Adipocyte (in vitro differentiated cells): ENCODE measurements at regions not wholly inside any gene's neighbourhood (a gene's known extent, or its start where the extent isn't known, plus 50 kb on each side); places are given as distances from the start of the nearest gene placed in this dataset.

ENCODE experiments used
- DNase-seq: peaks from one replicate; pipeline ENCODE4 v3.0.0-alpha.2; 2015; ENCODE audit warnings: low read depth
- H3K27me3 ChIP-seq: replicated peaks from 2 replicates; pipeline ENCODE4 v1.7.0; 2013; ENCODE audit warnings: mild to moderate bottlenecking, low read length, moderate library complexity; ENCODE audit not compliant: control insufficient read depth, insufficient read depth
- H3K36me3 ChIP-seq: 2 replicates; pipeline ENCODE4 v1.7.0; 2013; ENCODE audit warnings: low read length, mild to moderate bottlenecking, moderate library complexity; ENCODE audit not compliant: control insufficient read depth, insufficient read depth, severe bottlenecking
- H3K4me1 ChIP-seq: 2 replicates; pipeline ENCODE4 v1.7.0; 2013; ENCODE audit warnings: mild to moderate bottlenecking, low read length, moderate library complexity; ENCODE audit not compliant: control insufficient read depth, insufficient read depth
- H3K4me3 ChIP-seq: 2 replicates; pipeline ENCODE4 v1.7.0; 2013; ENCODE audit warnings: mild to moderate bottlenecking, low read length, moderate library complexity
- H3K9ac ChIP-seq: 2 replicates; pipeline ENCODE4 v1.7.0; 2013; ENCODE audit warnings: mild to moderate bottlenecking, low read length, moderate library complexity
- H3K9me3 ChIP-seq: 2 replicates; pipeline ENCODE4 v1.7.0; 2013; ENCODE audit warnings: mild to moderate bottlenecking, low read length, moderate library complexity; ENCODE audit not compliant: control insufficient read depth

DNA sequence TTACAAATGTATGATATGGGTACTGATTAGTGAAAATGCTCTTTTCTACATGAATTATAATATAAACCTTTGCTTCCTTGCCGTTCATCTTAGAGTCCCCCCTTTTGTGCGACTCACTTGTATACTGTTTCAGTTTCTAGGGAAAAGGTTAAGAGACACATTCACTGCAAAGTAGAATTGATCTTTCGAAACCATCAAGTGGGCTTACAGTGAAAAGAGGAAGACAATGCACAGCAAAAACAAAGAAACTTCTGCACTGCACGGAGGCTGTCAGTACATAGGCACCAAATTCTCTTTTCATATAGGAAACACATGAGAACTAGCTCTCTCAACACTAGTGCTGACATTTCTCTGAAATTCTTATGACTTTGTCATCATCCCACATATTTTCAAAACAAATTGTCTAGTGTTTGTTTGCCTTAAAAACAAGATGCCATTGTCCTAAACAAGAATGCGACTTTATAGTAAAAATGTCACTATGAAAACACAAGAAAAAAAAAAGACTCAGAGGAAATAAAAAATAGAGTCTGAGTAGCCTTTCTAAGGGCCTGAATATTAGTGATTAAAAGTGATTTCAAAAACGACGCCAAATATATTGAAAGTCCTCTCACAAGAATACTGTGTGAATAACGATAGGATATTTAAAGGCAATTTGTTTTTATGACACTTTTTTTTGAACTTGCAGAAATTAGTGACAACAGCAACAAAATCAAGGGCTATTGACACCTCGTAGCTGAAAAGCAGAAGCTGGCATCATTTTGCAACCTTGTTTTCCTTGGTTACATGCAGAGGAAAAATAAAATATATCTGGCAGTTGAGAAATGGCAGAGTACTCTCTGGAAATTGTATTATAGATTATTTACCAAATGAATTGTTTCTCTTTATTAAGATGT, 827.0 kb downstream of the BCL11A start:
- no peaks in the 10 kb centered on the region for H3K27me3 ChIP-seq
- H3K9ac ChIP-seq = no peak overlapping the region
- no peaks in the 10 kb centered on the region for H3K36me3 ChIP-seq
- no peak for DNase-seq
- no peaks in the 10 kb centered on the region for H3K9me3 ChIP-seq
- peaks cover 2% of the 10 kb centered on the region for H3K4me1 ChIP-seq
- no peak overlapping the region for H3K4me3 ChIP-seq

- Histone ChIP-seq H3K36me3 (no peaks in the 10 kb centered on the region), H3K27me3 (no peaks in the 10 kb centered on the region), H3K9me3 (no peaks in the 10 kb centered on the region), H3K4me1 (peaks cover 2% of the 10 kb centered on the region), H3K4me3 (no peak overlapping the region), H3K9ac (no peak overlapping the region)
- DNase-seq = no peak
Observed at GRCh38 chr2:59724746-59725145, 828.7 kb downstream of the BCL11A start.

- Histone ChIP-seq H3K36me3 (no peaks in the 10 kb centered on the region), H3K4me1 (no peaks in the 10 kb centered on the region), H3K27me3 (no peaks in the 10 kb centered on the region), H3K4me3 (no peak overlapping the region), H3K9me3 (no peaks in the 10 kb centered on the region), H3K9ac (no peak overlapping the region)
- DNase-seq = no peak
Observed at GRCh38 chr2:59720296-59720866, 833.1 kb downstream of the BCL11A start.

DNA sequence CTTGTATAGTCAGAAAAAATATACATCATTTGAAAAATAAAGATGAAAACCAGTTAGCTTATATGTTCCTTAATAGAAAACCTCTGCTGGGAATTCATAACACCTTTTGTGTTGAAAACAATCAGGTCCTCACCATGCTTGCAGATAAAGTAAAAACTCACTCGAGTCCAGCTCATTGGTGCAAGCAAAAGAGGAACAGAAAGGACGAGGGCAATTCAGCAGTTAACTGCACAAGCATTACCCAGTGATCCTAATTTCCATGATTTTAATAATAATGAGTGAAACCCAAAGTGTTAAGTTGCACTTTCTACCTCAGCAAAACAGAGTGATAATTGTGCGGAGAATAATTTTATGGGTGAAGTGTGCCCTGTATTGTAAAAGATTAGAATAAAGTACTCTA, 839.9 kb downstream of the BCL11A start:
- Histone ChIP-seq H3K36me3 (no peaks in the 10 kb centered on the region), H3K4me3 (no peak overlapping the region), H3K9ac (no peak overlapping the region), H3K9me3 (no peaks in the 10 kb centered on the region), H3K4me1 (no peaks in the 10 kb centered on the region), H3K27me3 (no peaks in the 10 kb centered on the region)
- DNase-seq = no peak

DNA sequence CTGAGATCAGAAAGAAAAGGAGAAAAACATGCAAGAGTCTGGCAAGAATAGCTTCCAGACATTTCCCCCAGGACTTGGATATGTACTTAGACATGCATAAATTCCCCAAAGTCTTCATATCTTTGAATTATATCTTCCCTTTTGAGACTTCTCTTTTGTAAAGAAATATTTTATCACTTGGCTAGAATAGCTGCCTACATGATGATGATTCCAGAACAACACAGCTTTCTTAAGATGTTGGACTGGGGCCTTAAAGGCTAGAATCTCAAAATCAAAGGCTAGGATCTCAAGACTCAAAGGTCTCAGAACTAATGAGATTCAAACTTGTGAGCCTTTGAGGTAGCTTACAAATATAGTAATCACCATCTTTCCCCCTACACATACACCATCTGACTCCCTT, 842.3 kb downstream of the BCL11A start:
- Histone ChIP-seq H3K9me3 (no peaks in the 10 kb centered on the region), H3K27me3 (no peaks in the 10 kb centered on the region), H3K4me1 (no peaks in the 10 kb centered on the region), H3K36me3 (no peaks in the 10 kb centered on the region), H3K9ac (no peak overlapping the region), H3K4me3 (no peak overlapping the region)
- no peak for DNase-seq

DNA sequence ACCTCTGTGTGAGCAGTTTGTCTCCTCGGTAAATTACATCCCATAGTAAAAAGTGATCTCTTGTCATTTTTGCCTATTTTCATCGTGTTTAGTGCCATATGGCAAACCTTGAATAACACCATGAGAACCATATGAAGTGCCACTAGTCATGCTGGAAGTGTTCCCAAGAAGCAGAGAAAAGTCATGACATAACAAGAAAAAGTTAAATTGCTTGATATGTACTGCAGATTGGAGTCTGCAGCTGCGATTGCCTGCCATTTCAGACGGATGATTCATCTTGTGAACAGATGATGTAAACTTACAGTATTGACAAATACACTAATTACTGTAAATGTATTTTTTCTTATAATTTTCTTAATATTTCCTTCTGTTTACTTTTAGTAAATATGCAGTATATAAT, 846.7 kb downstream of the BCL11A start:
- Histone ChIP-seq H3K27me3 (no peaks in the 10 kb centered on the region), H3K9me3 (peaks cover 2% of the 10 kb centered on the region), H3K4me3 (no peak overlapping the region), H3K9ac (no peak overlapping the region), H3K4me1 (no peaks in the 10 kb centered on the region), H3K36me3 (no peaks in the 10 kb centered on the region)
- no peak for DNase-seq

- Histone ChIP-seq H3K9me3 (peaks cover 9% of the 10 kb centered on the region), H3K4me3 (no peak overlapping the region), H3K27me3 (no peaks in the 10 kb centered on the region), H3K9ac (no peak overlapping the region), H3K36me3 (no peaks in the 10 kb centered on the region), H3K4me1 (no peaks in the 10 kb centered on the region)
- DNase-seq = no peak
Observed at GRCh38 chr2:59703796-59704195, 849.7 kb downstream of the BCL11A start.

DNA sequence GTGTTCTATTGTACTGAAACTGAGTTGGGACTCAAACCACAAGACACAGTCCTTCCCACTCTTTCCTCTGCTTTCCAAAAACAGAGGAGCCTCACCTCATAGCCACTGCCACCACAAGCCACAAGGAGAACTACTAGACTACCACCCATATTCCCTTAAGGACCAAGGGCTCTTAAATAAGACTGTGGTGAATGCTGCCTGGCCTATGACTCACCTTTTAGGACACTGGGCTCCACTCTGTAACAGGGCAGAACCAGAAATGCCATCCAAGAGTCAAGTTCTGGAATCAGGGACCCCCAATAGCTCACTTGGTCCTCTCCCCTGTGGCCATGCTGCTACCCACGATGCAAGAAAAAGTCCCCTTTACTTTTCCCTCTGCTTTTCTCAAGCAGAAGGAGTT, 851.4 kb downstream of the BCL11A start:
- Histone ChIP-seq H3K27me3 (no peaks in the 10 kb centered on the region), H3K4me3 (no peak overlapping the region)

DNA sequence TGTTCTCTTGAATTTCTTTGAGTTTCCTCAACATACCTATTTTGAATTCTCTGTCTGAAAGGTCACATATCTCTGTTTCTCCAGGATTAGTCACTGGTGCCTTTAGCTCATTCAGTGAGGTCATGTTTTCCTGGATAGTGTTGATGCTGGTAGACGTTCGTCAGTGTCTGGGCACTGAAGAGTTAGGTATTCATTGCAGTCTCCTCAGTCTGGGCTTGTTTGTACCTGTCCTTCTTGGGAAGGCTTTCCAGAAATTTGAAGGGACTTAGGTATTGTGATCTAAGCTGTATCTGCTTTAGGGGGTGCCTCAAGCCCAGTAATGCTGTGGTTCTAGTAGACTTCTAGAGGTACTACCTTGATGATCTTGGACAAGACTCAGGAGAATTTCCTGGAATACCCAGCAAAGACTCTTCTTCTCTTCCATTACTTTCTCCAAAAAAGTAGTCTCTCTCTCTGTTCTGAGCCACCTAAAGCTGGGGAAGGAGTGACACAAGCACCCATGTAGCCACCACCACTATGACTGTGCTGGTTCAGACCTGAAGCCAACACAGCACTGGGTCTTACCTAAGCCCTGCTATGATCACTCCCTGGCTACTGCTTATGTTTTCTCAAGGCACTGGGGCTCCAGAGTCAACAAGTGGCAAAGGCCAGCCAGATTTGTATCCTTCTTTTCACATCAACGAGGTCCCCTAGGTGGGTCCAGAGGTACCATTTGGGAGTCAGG, 852.0 kb downstream of the BCL11A start:
- H3K36me3 ChIP-seq = no peaks in the 10 kb centered on the region
- no peaks in the 10 kb centered on the region for H3K27me3 ChIP-seq
- H3K9me3 ChIP-seq = peaks cover 9% of the 10 kb centered on the region
- H3K4me1 ChIP-seq = no peaks in the 10 kb centered on the region
- no peak for DNase-seq
- H3K4me3 ChIP-seq = no peak overlapping the region
- no peak overlapping the region for H3K9ac ChIP-seq

More for the DNA sequence above, 851.4 kb downstream of the BCL11A start:
- Histone ChIP-seq H3K36me3 (no peaks in the 10 kb centered on the region), H3K9me3 (peaks cover 9% of the 10 kb centered on the region), H3K4me1 (no peaks in the 10 kb centered on the region), H3K9ac (no peak overlapping the region)
- no peak for DNase-seq

DNA sequence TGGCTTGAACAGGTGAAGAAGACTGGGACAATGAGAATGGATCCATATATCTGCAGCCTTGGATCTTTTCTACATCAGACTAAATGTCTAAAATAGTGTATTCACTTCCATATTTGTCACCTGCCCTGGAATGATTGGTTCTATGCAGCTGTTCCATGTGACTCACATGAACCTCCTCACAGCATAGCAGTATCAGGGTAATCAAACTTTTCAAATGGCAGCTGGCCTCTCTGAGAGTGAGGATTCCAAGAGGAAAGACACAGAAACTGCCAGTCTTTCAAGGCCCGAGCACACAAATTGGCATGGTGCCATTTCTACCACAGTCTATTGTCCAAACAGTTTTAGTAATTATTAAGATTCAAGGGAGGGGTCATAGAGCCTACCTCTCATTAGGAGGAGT, 859.3 kb downstream of the BCL11A start:
- DNase-seq = no peak
- H3K9ac ChIP-seq = no peak overlapping the region
- H3K27me3 ChIP-seq = no peaks in the 10 kb centered on the region
- H3K36me3 ChIP-seq = no peaks in the 10 kb centered on the region
- no peaks in the 10 kb centered on the region for H3K4me1 ChIP-seq
- H3K4me3 ChIP-seq = no peak overlapping the region
- peaks cover 10% of the 10 kb centered on the region for H3K9me3 ChIP-seq

- Histone ChIP-seq H3K4me3 (no peak overlapping the region), H3K27me3 (no peaks in the 10 kb centered on the region), H3K9me3 (peaks cover 10% of the 10 kb centered on the region), H3K4me1 (no peaks in the 10 kb centered on the region), H3K36me3 (no peaks in the 10 kb centered on the region), H3K9ac (no peak overlapping the region)
- no peak for DNase-seq
Observed at GRCh38 chr2:59693231-59693959, 860.1 kb downstream of the BCL11A start.
